OCI-LY7 (cell line): ENCODE measurements at regions not wholly inside any gene's neighbourhood (a gene's known extent, or its start where the extent isn't known, plus 50 kb on each side); places are given as distances from the start of the nearest gene placed in this dataset.

Experiments used
- BruUV-seq: library from RNA; stranded (reverse); fragments of 400-500 nt; replicated peaks from 2 replicates; lab custom pipeline; 2021; lab: Mats Ljungman, UMichigan
- CTCF ChIA-PET: fragments of 300-600 bp; sonication (Branson Sonifier 250); formaldehyde crosslinking; loops from one replicate; lab custom pipeline; 2022; ENCODE audit warnings: antibody characterized with exemption; ENCODE audit not compliant: unreplicated experiment; lab: Charles Lee
- POLR2A ChIA-PET: fragments of 300-600 bp; sonication (Branson Sonifier 250); formaldehyde crosslinking; loops from one replicate; lab custom pipeline; 2022; ENCODE audit warnings: antibody characterized with exemption; lab: Charles Lee
- DNase-seq: peaks from one replicate; pipeline ENCODE4 v3.0.0-alpha.2; 2015; ENCODE audit warnings: low spot score
- H2AFZ ChIP-seq: fragments of 200-600 bp; sonication (generic), shearing (Covaris generic); 2 replicates; pipeline ENCODE4 v1.6.1; 2014; ENCODE audit warnings: mild to moderate bottlenecking, antibody characterized with exemption, low read length, moderate library complexity
- H3K27ac ChIP-seq: fragments of 200-600 bp; sonication (generic); 2 replicates; pipeline ENCODE4 v1.5.1; 2014; ENCODE audit warnings: mixed run types, low read depth, mild to moderate bottlenecking, moderate library complexity, low read length, inconsistent platforms; ENCODE audit not compliant: poor library complexity, severe bottlenecking
- H3K36me3 ChIP-seq: fragments of 200-600 bp; sonication (generic); 2 replicates; pipeline ENCODE4 v1.6.1; 2014; ENCODE audit warnings: mild to moderate bottlenecking, antibody characterized with exemption, low read length, moderate library complexity, mixed read lengths; ENCODE audit not compliant: insufficient read depth
- H3K4me1 ChIP-seq: fragments of 200-600 bp; sonication (generic); 2 replicates; pipeline ENCODE4 v1.5.1; 2014; ENCODE audit warnings: mild to moderate bottlenecking, low read length; ENCODE audit not compliant: insufficient read depth, poor library complexity, severe bottlenecking
- H3K4me2 ChIP-seq: fragments of 200-600 bp; sonication (generic); 2 replicates; pipeline ENCODE4 v1.6.1; 2014; ENCODE audit warnings: mild to moderate bottlenecking, low read length
- H3K4me3 ChIP-seq: fragments of 200-600 bp; sonication (generic); 2 replicates; pipeline ENCODE4 v1.5.1; 2014; ENCODE audit warnings: mild to moderate bottlenecking, low read depth, low read length; ENCODE audit not compliant: poor library complexity, severe bottlenecking
- H3K79me2 ChIP-seq: fragments of 200-600 bp; sonication (generic); 2 replicates; pipeline ENCODE4 v1.6.1; 2016; ENCODE audit warnings: low read depth, mild to moderate bottlenecking, low read length, moderate library complexity, mixed read lengths; ENCODE audit not compliant: insufficient read depth
- H3K9me2 ChIP-seq: fragments of 200-600 bp; sonication (generic); 2 replicates; pipeline ENCODE4 v1.6.1; 2016; ENCODE audit warnings: mild to moderate bottlenecking, low read length, mixed read lengths; ENCODE audit not compliant: insufficient read depth
- H3K9me3 ChIP-seq: fragments of 200-600 bp; sonication (generic); 2 replicates; pipeline ENCODE4 v1.6.1; 2014; ENCODE audit warnings: mild to moderate bottlenecking, mixed run types, low read length, mixed read lengths
- H4K20me1 ChIP-seq: fragments of 200-600 bp; sonication (generic); 2 replicates; pipeline ENCODE4 v1.6.1; 2014; ENCODE audit warnings: mild to moderate bottlenecking, antibody characterized with exemption, low read length, moderate library complexity, mixed read lengths; ENCODE audit not compliant: insufficient read depth
- CTCF ChIP-seq: fragments of 200-600 bp; sonication (generic); conservative IDR thresholded peaks from 2 replicates; pipeline ENCODE4 v1.5.1; 2014; ENCODE audit warnings: mild to moderate bottlenecking, antibody characterized with exemption, low read length, moderate library complexity, mixed read lengths
- EZH2phosphoT487 ChIP-seq: fragments of 200-600 bp; sonication (generic); IDR thresholded peaks from 2 replicates; pipeline ENCODE4 v1.6.1; 2018; ENCODE audit warnings: low read depth, borderline replicate concordance, mild to moderate bottlenecking, mixed run types, antibody characterized with exemption, low read length, moderate library complexity, mixed read lengths
- intact Hi-C: fragments of 100-400 bp; cut with micrococcal nuclease; formaldehyde crosslinking; loops from one replicate; pipeline ENCODE4 v1.10.0; 2022; ENCODE audit not compliant: unreplicated experiment

GRCh38 chr2:67466734-67467133 lies 69.6 kb downstream of the ETAA1 start:
- H3K9me3 ChIP-seq: no peaks in the 10 kb centered on the region
- no peaks in the 10 kb centered on the region for H4K20me1 ChIP-seq
- no peak for DNase-seq
- no peak overlapping the region for H2AFZ ChIP-seq
- H3K4me3 ChIP-seq: no peak overlapping the region
- no peaks in the 10 kb centered on the region for H3K79me2 ChIP-seq
- TF ChIP-seq EZH2phosphoT487 (no peak), CTCF (no peak)
- intact Hi-C loops: no loop called here
- H3K9me2 ChIP-seq: no peaks in the 10 kb centered on the region
- H3K4me1 ChIP-seq: no peaks in the 10 kb centered on the region
- H3K36me3 ChIP-seq: no peaks in the 10 kb centered on the region
- no peak overlapping the region for H3K4me2 ChIP-seq
- ChIA-PET POLR2A (no interaction called here), CTCF (no interaction called here)
- no peak overlapping the region for H3K27ac ChIP-seq
- no TSS peak for BruUV-seq

GRCh38 chr2:67471681-67472080 lies 74.5 kb downstream of the ETAA1 start:
- Histone ChIP-seq H2AFZ (no peak overlapping the region), H3K79me2 (no peaks in the 10 kb centered on the region), H3K36me3 (no peaks in the 10 kb centered on the region), H3K4me2 (no peak overlapping the region), H3K4me3 (no peak overlapping the region), H4K20me1 (no peaks in the 10 kb centered on the region), H3K27ac (no peak overlapping the region), H3K9me3 (no peaks in the 10 kb centered on the region), H3K4me1 (no peaks in the 10 kb centered on the region), H3K9me2 (no peaks in the 10 kb centered on the region)
- POLR2A ChIA-PET: no interaction called here
- intact Hi-C loops: no loop called here
- CTCF ChIA-PET: no interaction called here
- DNase-seq: no peak
- no TSS peak for BruUV-seq
- TF ChIP-seq CTCF (no peak), EZH2phosphoT487 (no peak)

- no peaks in the 10 kb centered on the region for H3K36me3 ChIP-seq
- ChIA-PET CTCF (no interaction called here), POLR2A (interaction anchor here (1.2 kb wide), 1 partner anchor 112 kb away, joined by 7 read pairs; no protein-coding TSS in a partner anchor)
- TF ChIP-seq CTCF (peak; percentile 76), EZH2phosphoT487 (no peak)
- H4K20me1 ChIP-seq: no peaks in the 10 kb centered on the region
- H2AFZ ChIP-seq: no peak overlapping the region
- no peak overlapping the region for H3K27ac ChIP-seq
- DNase-seq: peak; percentile 37
- no peak overlapping the region for H3K4me2 ChIP-seq
- no peaks in the 10 kb centered on the region for H3K9me3 ChIP-seq
- no TSS peak for BruUV-seq
- no peaks in the 10 kb centered on the region for H3K9me2 ChIP-seq
- intact Hi-C loops: loop anchor here (5.0 kb wide), 1 partner anchor 1045 kb away; no protein-coding TSS in a partner anchor
- no peaks in the 10 kb centered on the region for H3K79me2 ChIP-seq
- no peak overlapping the region for H3K4me3 ChIP-seq
- no peaks in the 10 kb centered on the region for H3K4me1 ChIP-seq
These were observed 80.0 kb downstream of the ETAA1 start for GRCh38 chr2:67476809-67477790.
